BE2C (cell line): ENCODE measurements at regions not wholly inside any gene's neighbourhood (a gene's known extent, or its start where the extent isn't known, plus 50 kb on each side); places are given as distances from the start of the nearest gene placed in this dataset.

Experiments
- DNase-seq: peaks from one replicate; pipeline ENCODE4 v3.0.0-alpha.2; 2020
- H3K27me3 ChIP-seq: fragments of 250-450 bp; sonication (Bioruptor Pico); 2 replicates; pipeline ENCODE4 v1.5.1; 2020; ENCODE audit warnings: mild to moderate bottlenecking
- H3K36me3 ChIP-seq: fragments of 250-450 bp; sonication (Bioruptor Pico); 2 replicates; pipeline ENCODE4 v1.5.1; 2020; ENCODE audit warnings: mild to moderate bottlenecking
- H3K4me1 ChIP-seq: fragments of 250-450 bp; sonication (Bioruptor Pico); 2 replicates; pipeline ENCODE4 v1.5.1; 2020
- H3K4me3 ChIP-seq: 2 replicates; pipeline ENCODE4 v1.5.1; 2011; ENCODE audit warnings: low read depth, low read length
- H3K9me3 ChIP-seq: fragments of 250-450 bp; sonication (Bioruptor Pico); 2 replicates; pipeline ENCODE4 v1.5.1; 2020
- CTCF ChIP-seq: IDR thresholded peaks from 2 replicates; pipeline ENCODE4 v1.5.1; 2012; ENCODE audit warnings: mild to moderate bottlenecking, low read depth, low read length

GRCh38 chr11:13102865-13103539 lies 93.9 kb downstream of the RASSF10 start:
- DNase-seq: no peak
- Histone ChIP-seq H3K4me3 (no peak overlapping the region), H3K4me1 (no peaks in the 10 kb centered on the region; the same call in 1 of the 2 replicates), H3K9me3 (no peaks in the 10 kb centered on the region), H3K36me3 (no peaks in the 10 kb centered on the region), H3K27me3 (no peaks in the 10 kb centered on the region)
- no peak for TF ChIP-seq CTCF

DNA sequence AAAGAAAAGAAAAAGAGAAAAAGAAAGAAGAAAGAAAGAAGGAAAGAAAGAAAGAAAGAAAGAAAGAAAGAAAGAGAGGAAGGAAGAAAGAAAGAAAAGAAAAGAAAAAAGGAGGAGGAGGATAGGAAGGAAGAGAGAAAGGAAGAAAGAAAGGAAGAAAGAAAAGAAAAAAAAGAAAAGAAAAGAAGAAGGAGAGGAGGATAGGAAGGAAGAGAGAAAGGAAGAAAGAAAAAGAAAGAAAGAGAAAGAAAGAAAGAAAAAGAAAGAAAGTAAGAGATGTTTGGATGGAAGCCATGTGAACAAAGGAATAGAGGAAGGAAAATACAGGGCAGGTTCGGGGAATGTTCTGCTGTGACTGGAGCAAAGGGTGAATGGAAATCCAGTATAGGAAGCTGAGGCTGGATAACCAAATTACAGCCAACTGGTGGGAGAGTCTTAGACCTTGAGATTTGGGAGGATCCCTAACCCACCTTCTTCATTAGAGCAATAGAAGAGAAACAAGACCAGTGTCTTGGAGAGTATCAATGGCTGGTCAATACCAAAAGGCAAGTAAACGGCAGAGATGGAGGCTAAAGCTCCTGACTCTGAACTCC lies 94.9 kb downstream of the RASSF10 start:
- H3K4me3 ChIP-seq: no peak overlapping the region
- no peaks in the 10 kb centered on the region for H3K9me3 ChIP-seq
- H3K27me3 ChIP-seq: no peaks in the 10 kb centered on the region
- no peak for TF ChIP-seq CTCF
- no peaks in the 10 kb centered on the region for H3K36me3 ChIP-seq
- no peak for DNase-seq
- no peaks in the 10 kb centered on the region; the same call in 1 of the 2 replicates for H3K4me1 ChIP-seq

DNA sequence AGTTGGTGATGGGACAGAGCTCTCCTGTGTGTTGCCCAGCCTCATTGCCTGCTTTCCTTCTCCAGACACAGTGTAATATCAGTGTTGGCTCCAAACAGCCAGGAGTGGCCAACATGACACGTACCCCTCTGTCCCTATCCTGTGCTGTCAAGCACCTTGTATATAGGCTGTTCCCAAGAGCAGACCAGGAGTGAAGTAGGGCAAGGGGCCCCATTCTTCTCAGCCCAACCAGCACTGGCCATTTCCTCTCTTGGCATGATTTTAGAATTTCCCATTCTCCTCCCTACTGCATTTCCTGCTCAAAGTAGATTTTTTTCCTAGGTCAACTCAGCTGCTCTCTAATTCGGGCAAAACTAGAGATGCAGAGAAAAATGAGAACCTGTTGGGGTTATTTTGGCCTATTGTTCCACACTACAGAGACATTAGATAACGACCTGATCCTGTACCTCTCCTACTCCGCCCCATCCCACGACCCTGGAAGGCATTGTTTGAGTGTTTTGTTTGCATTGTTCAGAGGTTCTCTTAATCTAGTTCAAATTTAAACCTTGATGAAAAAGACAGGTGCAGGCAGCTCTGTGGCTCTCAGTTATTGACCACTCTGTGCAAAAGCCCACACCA lies 95.6 kb downstream of the RASSF10 start:
- DNase-seq: no peak
- H3K36me3 ChIP-seq: no peaks in the 10 kb centered on the region
- no peak for TF ChIP-seq CTCF
- no peaks in the 10 kb centered on the region; the same call in 1 of the 2 replicates for H3K4me1 ChIP-seq
- H3K27me3 ChIP-seq: no peaks in the 10 kb centered on the region
- H3K9me3 ChIP-seq: no peaks in the 10 kb centered on the region
- H3K4me3 ChIP-seq: no peak overlapping the region

DNA sequence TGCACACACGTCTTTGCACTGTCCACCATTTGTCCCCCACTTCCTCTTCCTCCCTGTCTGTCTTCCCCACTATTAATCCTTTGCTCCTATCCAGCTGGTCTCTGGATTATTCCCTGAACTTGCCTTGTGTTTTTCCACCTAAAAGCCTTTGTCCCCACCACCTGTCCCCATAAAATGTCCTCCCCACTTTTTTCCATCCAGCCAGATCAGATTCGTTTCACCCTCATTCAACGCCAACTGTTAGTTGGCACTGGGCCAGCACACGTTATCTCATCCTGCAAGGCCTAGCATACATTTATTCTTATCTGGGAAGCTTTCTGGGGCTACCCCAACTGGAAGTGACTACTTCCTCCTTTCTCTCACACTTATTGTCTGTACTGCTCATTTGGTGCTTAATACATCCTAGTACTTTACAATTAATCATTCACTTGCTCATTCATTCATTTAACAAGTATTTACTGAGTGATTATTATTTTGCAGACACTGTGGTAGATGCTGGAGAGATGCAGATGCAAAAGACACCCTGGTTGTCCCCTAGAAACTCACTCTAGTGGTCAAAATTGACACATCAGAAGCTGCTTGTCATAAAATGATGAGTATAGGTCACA lies 96.2 kb downstream of the RASSF10 start:
- no peak for TF ChIP-seq CTCF

DNA sequence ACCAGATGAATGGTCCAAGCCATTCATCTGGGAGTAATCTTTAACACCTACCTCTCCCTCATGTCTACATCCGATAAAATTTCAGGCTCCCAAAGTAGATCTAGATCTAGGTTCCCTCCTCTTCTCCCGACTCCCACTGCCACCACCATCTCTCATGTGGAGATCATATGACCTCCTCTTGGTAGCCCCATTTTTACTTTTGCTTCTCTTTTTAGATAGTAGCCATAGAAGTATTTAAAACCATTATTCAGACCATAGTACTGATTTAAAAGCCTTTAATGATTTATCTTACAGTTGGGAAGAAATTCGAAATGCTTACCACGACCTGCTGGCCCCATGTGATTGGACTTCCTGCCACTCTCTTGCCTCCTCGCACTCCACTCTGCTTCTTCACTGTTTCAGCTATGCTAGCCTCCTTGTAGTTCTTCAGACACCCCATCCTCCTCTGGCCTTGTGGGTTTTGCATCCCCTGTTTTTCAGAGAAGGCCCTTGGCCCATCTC lies 98.5 kb downstream of the RASSF10 start:
- DNase-seq: no peak
- H3K4me3 ChIP-seq: no peak overlapping the region
- no peak for TF ChIP-seq CTCF
- H3K36me3 ChIP-seq: no peaks in the 10 kb centered on the region
- no peaks in the 10 kb centered on the region for H3K9me3 ChIP-seq
- H3K4me1 ChIP-seq: no peaks in the 10 kb centered on the region; the same call in 1 of the 2 replicates
- no peaks in the 10 kb centered on the region for H3K27me3 ChIP-seq

More for the DNA sequence above, 96.2 kb downstream of the RASSF10 start:
- DNase-seq: peak; percentile 28
- Histone ChIP-seq H3K27me3 (no peaks in the 10 kb centered on the region), H3K9me3 (no peaks in the 10 kb centered on the region), H3K36me3 (no peaks in the 10 kb centered on the region), H3K4me1 (no peaks in the 10 kb centered on the region; the same call in 1 of the 2 replicates), H3K4me3 (no peak overlapping the region)
